A549 (cell line): ENCODE measurements at regions not wholly inside any gene's neighbourhood (a gene's known extent, or its start where the extent isn't known, plus 50 kb on each side); places are given as distances from the start of the nearest gene placed in this dataset.

Source experiments
- ATAC-seq, 2 experiments: fragments of 200-7000 bp in 1 of 2; fragments of >200 bp in 1 of 2; cut with Nextera tagmentation in 1 of 2; cut with Tn5 transposase in 1 of 2; 3 replicates each; pipeline versions ENCODE4 v1.8.0 to v1.9.1; 2018 to 2020; ENCODE audit warnings: mild to moderate bottlenecking in 1 of 2, moderate library complexity in 1 of 2
- CTCF ChIA-PET: fragments of 300-600 bp; sonication (Branson Sonifier 250); formaldehyde crosslinking; extraction: SDS; loops from one replicate; lab custom pipeline; 2021; ENCODE audit warnings: antibody characterized with exemption, inconsistent platforms; lab: Yijun Ruan, JAX
- POLR2A ChIA-PET: fragments of 350-600 bp; formaldehyde crosslinking; extraction: SDS; loops from one replicate; lab custom pipeline; 2021; ENCODE audit warnings: antibody characterized with exemption, inconsistent platforms; lab: Yijun Ruan, JAX
- DNase-seq, 2 experiments: peaks; one replicate each; pipeline versions ENCODE4 v3.0.0 to v3.0.0-alpha.2; 2011 to 2016; ENCODE audit warnings: low read depth in 1 of 2, low spot score in 1 of 2
- FAIRE-seq: peaks from 2 replicates; lab custom pipeline; 2011; peaks lifted over from hg19 to GRCh38; lab: Jason Lieb, UNC
- H3K27ac ChIP-seq, 2 experiments: fragments of >200 bp; sonication (Bioruptor Twin); formaldehyde crosslinking; 3 replicates each; pipeline ENCODE4 v1.5.1; 2016 to 2017
- H3K4me1 ChIP-seq: fragments of >200 bp; sonication (Bioruptor Twin); formaldehyde crosslinking; 3 replicates; pipeline ENCODE4 v1.6.1; 2016
- H3K4me2 ChIP-seq: fragments of >200 bp; sonication (Bioruptor Twin); formaldehyde crosslinking; 3 replicates; pipeline ENCODE4 v1.6.1; 2016
- H3K4me3 ChIP-seq: fragments of >200 bp; sonication (Bioruptor Twin); formaldehyde crosslinking; 3 replicates; pipeline ENCODE4 v1.5.1; 2016
- H3K9me3 ChIP-seq: fragments of >200 bp; sonication (Bioruptor Twin); formaldehyde crosslinking; 3 replicates; pipeline ENCODE4 v1.6.1; 2016
- CBX2 ChIP-seq: fragments of 200-600 bp; sonication (generic); IDR thresholded peaks from 2 replicates; pipeline ENCODE4 v1.6.1; 2016; ENCODE audit warnings: low read depth, mild to moderate bottlenecking, borderline replicate concordance
- CTCF ChIP-seq: fragments of >200 bp; sonication (Bioruptor Twin); formaldehyde crosslinking; IDR thresholded peaks from 3 replicates; pipeline ENCODE4 v1.5.1; 2016
- E2F6 ChIP-seq: IDR thresholded peaks from 2 replicates; pipeline ENCODE4 v1.6.1; 2012; ENCODE audit warnings: low read depth, borderline replicate concordance
- EP300 ChIP-seq, 2 experiments: fragments of >200 bp; sonication (Bioruptor Twin); formaldehyde crosslinking; IDR thresholded peaks; 2 replicates in 1 of 2; 3 replicates in 1 of 2; pipeline ENCODE4 v1.6.1; 2016 to 2017
- FOSB ChIP-seq: fragments of 250-450 bp; sonication (Bioruptor Pico); IDR thresholded peaks from 2 replicates; pipeline ENCODE4 v1.5.0; 2020; ENCODE audit warnings: mild to moderate bottlenecking, moderate library complexity
- HDAC2 ChIP-seq: fragments of 200-600 bp; sonication (generic); IDR thresholded peaks from 2 replicates; pipeline ENCODE4 v1.6.1; 2016
- HEYL ChIP-seq: fragments of 250-450 bp; sonication (Bioruptor Pico); IDR thresholded peaks from 2 replicates; pipeline ENCODE4 v1.8.0; 2021; ENCODE audit warnings: mild to moderate bottlenecking, moderate library complexity
- HOXB13 ChIP-seq: fragments of 250-450 bp; sonication (Bioruptor Pico); IDR thresholded peaks from 2 replicates; pipeline ENCODE4 v1.5.0; 2020; ENCODE audit warnings: low read depth, mild to moderate bottlenecking, moderate library complexity
- KDM1A ChIP-seq: fragments of 200-600 bp; sonication (generic); IDR thresholded peaks from 2 replicates; pipeline ENCODE4 v1.6.1; 2016; ENCODE audit warnings: low read depth, mild to moderate bottlenecking
- KDM5A ChIP-seq: fragments of 200-600 bp; sonication (generic); IDR thresholded peaks from 2 replicates; pipeline ENCODE4 v1.6.1; 2016; ENCODE audit warnings: antibody characterized with exemption, mild to moderate bottlenecking
- MYC ChIP-seq: IDR thresholded peaks from 2 replicates; pipeline ENCODE4 v1.6.1; 2012; ENCODE audit warnings: mild to moderate bottlenecking, inconsistent platforms, low read length, improper control_type of control experiment, borderline replicate concordance
- NFE2L2 ChIP-seq: fragments of 150-350 bp; conservative IDR thresholded peaks from 2 replicates; pipeline ENCODE4 v1.6.1; 2014; ENCODE audit warnings: low read length
- NPAS2 ChIP-seq: fragments of 250-450 bp; sonication (Bioruptor Pico); IDR thresholded peaks from 2 replicates; pipeline ENCODE4 v1.8.0; 2022; ENCODE audit warnings: mild to moderate bottlenecking, moderate library complexity, borderline replicate concordance
- NR3C1 ChIP-seq: fragments of >200 bp; sonication (Bioruptor Twin); formaldehyde crosslinking; IDR thresholded peaks from 3 replicates; pipeline ENCODE4 v1.6.1; 2017
- POLR2A ChIP-seq: IDR thresholded peaks from 2 replicates; pipeline ENCODE4 v1.6.1; 2012; ENCODE audit warnings: mild to moderate bottlenecking, low read length
- POLR2AphosphoS2 ChIP-seq: conservative IDR thresholded peaks from 2 replicates; pipeline ENCODE4 v1.6.1; 2012; ENCODE audit warnings: low read length, improper control_type of control experiment, inconsistent platforms
- REST ChIP-seq: fragments of 200-600 bp; sonication (generic); IDR thresholded peaks from 2 replicates; pipeline ENCODE4 v1.6.1; 2016; ENCODE audit warnings: antibody characterized with exemption, mild to moderate bottlenecking, moderate library complexity
- RNF2 ChIP-seq: fragments of 200-600 bp; sonication (generic); IDR thresholded peaks from 2 replicates; pipeline ENCODE4 v1.6.1; 2016; ENCODE audit warnings: low read depth, mild to moderate bottlenecking, antibody characterized with exemption, moderate library complexity, borderline replicate concordance
- SREBF2 ChIP-seq: fragments of 450-650 bp; IDR thresholded peaks from 2 replicates; pipeline ENCODE4 v1.6.1; 2014; ENCODE audit warnings: mild to moderate bottlenecking, moderate library complexity
- TP53 ChIP-seq: fragments of 250-450 bp; sonication (Bioruptor Pico); IDR thresholded peaks from 2 replicates; pipeline ENCODE4 v1.5.0; 2021; ENCODE audit warnings: mild to moderate bottlenecking, moderate library complexity
- WGBS: methylation state at CpG from one replicate; pipeline ENCODE4 v1.1.6; 2017; ENCODE audit errors: missing lambda C conversion rate; 5-methylcytosine and 5-hydroxymethylcytosine counted together

GRCh38 chr1:5659606-5660005, 332.6 kb downstream of the NPHP4 start:
- Histone ChIP-seq H3K4me1 (no peaks in the 10 kb centered on the region), H3K4me2 (no peak overlapping the region), H3K9me3 (no peaks in the 10 kb centered on the region), H3K4me3 (no peak overlapping the region), H3K27ac (no peak overlapping the region)
- 31% methylated on average over 2 of the region's 3 CpGs for WGBS
- POLR2A ChIA-PET = no interaction called here
- ATAC-seq = no peak
- no peak for FAIRE-seq
- TF ChIP-seq POLR2AphosphoS2 = no peak
- TF ChIP-seq CTCF = no peak
- no peak for TF ChIP-seq NR3C1
- no peak for TF ChIP-seq KDM1A
- no peak for TF ChIP-seq POLR2A
- TF ChIP-seq NFE2L2 = no peak
- TF ChIP-seq RNF2 = no peak
- TF ChIP-seq CBX2 = no peak
- TF ChIP-seq EP300 (IDR thresholded peaks at IDR 0.05) = no peak
- TF ChIP-seq E2F6 = no peak
- no peak for TF ChIP-seq SREBF2
- no peak for TF ChIP-seq TP53 (CRISPR knock-in tag)
- no peak for TF ChIP-seq HOXB13 (CRISPR knock-in tag)
- no peak for TF ChIP-seq KDM5A
- no peak for TF ChIP-seq REST
- TF ChIP-seq MYC = no peak
- DNase-seq = no peak
- CTCF ChIA-PET = no interaction called here

- POLR2A ChIA-PET = no interaction called here
- FAIRE-seq (no peak), ATAC-seq (no peak)
These were observed 333.6 kb downstream of the NPHP4 start for GRCh38 chr1:5658340-5659316.

More at GRCh38 chr1:5658340-5659316, 333.6 kb downstream of the NPHP4 start:
- Histone ChIP-seq H3K4me1 (no peaks in the 10 kb centered on the region), H3K4me2 (no peak overlapping the region), H3K27ac (no peak overlapping the region), H3K9me3 (no peaks in the 10 kb centered on the region), H3K4me3 (no peak overlapping the region)
- 55% methylated on average over 7 of the region's 16 CpGs for WGBS
- CTCF ChIA-PET = no interaction called here
- no peak for TF ChIP-seq FOSB
- TF ChIP-seq HEYL (CRISPR knock-in tag) = no peak
- TF ChIP-seq KDM5A = no peak
- TF ChIP-seq MYC = no peak
- TF ChIP-seq NPAS2 (CRISPR knock-in tag) = no peak
- no peak for TF ChIP-seq HDAC2
- no peak for DNase-seq
